Neural cell (in vitro differentiated cells): ENCODE measurements at regions not wholly inside any gene's neighbourhood (a gene's known extent, or its start where the extent isn't known, plus 50 kb on each side); places are given as distances from the start of the nearest gene placed in this dataset.

ENCODE experiments used
- H2AFZ ChIP-seq: fragments of 200-600, 300-800 bp; sonication (generic), shearing (Covaris generic); 2 replicates; pipeline ENCODE4 v1.6.0; 2014; ENCODE audit warnings: low read depth, mild to moderate bottlenecking, antibody characterized with exemption, low read length, moderate library complexity
- H3F3A ChIP-seq: fragments of 200-600 bp; shearing (Covaris generic); 2 replicates; pipeline ENCODE4 v1.6.1; 2016; ENCODE audit warnings: mild to moderate bottlenecking, moderate library complexity, mixed read lengths, antibody characterized with exemption, low read length; ENCODE audit not compliant: insufficient read depth, poor library complexity, severe bottlenecking
- H3K27ac ChIP-seq: fragments of 200-600, 300-800 bp; sonication (generic), shearing (Covaris generic); 2 replicates; pipeline ENCODE4 v1.5.1; 2014; ENCODE audit warnings: mild to moderate bottlenecking, low read length, moderate library complexity
- H3K27me3 ChIP-seq: fragments of 300-800, 200-600 bp; sonication (generic), shearing (Covaris generic); 2 replicates; pipeline ENCODE4 v1.6.0; 2014; ENCODE audit warnings: mild to moderate bottlenecking, low read depth, low read length, moderate library complexity; ENCODE audit not compliant: insufficient read depth
- H3K36me3 ChIP-seq: fragments of 300-800, 200-600 bp; sonication (generic), shearing (Covaris generic); 2 replicates; pipeline ENCODE4 v1.5.1; 2014; ENCODE audit warnings: mild to moderate bottlenecking, antibody characterized with exemption, low read length, moderate library complexity; ENCODE audit not compliant: insufficient read depth
- H3K4me2 ChIP-seq: fragments of 300-800, 200-600 bp; sonication (generic), shearing (Covaris generic); 2 replicates; pipeline ENCODE4 v1.6.0; 2014; ENCODE audit warnings: mild to moderate bottlenecking, low read length
- H3K4me3 ChIP-seq: fragments of 300-800, 200-600 bp; sonication (generic), shearing (Covaris generic); 2 replicates; pipeline ENCODE4 v1.5.1; 2014; ENCODE audit warnings: mild to moderate bottlenecking, low read length, moderate library complexity
- H3K79me2 ChIP-seq: fragments of 200-600 bp; shearing (Covaris generic); replicated peaks from 2 replicates; pipeline ENCODE4 v1.6.0; 2014; ENCODE audit warnings: mild to moderate bottlenecking, low read length, moderate library complexity; ENCODE audit not compliant: insufficient read depth
- H3K9ac ChIP-seq: fragments of 300-800, 200-600 bp; sonication (generic), shearing (Covaris generic); 2 replicates; pipeline ENCODE4 v1.6.1; 2016; ENCODE audit warnings: mild to moderate bottlenecking, low read length, mixed read lengths
- H3K9me2 ChIP-seq: fragments of 200-600 bp; shearing (Covaris generic); 2 replicates; pipeline ENCODE4 v1.6.1; 2016; ENCODE audit warnings: mild to moderate bottlenecking, low read length, mixed read lengths; ENCODE audit not compliant: insufficient read depth
- H3K9me3 ChIP-seq: fragments of 200-600, 300-800 bp; sonication (generic), shearing (Covaris generic); 2 replicates; pipeline ENCODE4 v1.6.1; 2016; ENCODE audit warnings: mild to moderate bottlenecking, mixed run types, low read length, moderate library complexity, mixed read lengths
- H4K20me1 ChIP-seq: fragments of 200-600 bp; shearing (Covaris generic); 2 replicates; pipeline ENCODE4 v1.6.1; 2016; ENCODE audit warnings: mild to moderate bottlenecking, mixed run types; ENCODE audit not compliant: insufficient read depth
- EP300 ChIP-seq: fragments of 450-650 bp; conservative IDR thresholded peaks from 2 replicates; pipeline ENCODE4 v1.6.1; 2014; ENCODE audit warnings: antibody characterized with exemption, mild to moderate bottlenecking, moderate library complexity; ENCODE audit not compliant: poor library complexity, severe bottlenecking
- EZH2 ChIP-seq: fragments of 200-600, 300-800 bp; shearing (Covaris generic), sonication (generic); IDR thresholded peaks from 2 replicates; pipeline ENCODE4 v1.6.1; 2014; ENCODE audit warnings: antibody characterized with exemption, low read length, borderline replicate concordance, mild to moderate bottlenecking; ENCODE audit not compliant: insufficient read depth, poor library complexity, severe bottlenecking
- MXI1 ChIP-seq: fragments of 450-650 bp; conservative IDR thresholded peaks from 2 replicates; pipeline ENCODE4 v1.6.1; 2014; ENCODE audit warnings: antibody characterized with exemption, mild to moderate bottlenecking; ENCODE audit not compliant: poor library complexity, severe bottlenecking
- POLR2AphosphoS5 ChIP-seq: IDR thresholded peaks from 2 replicates; pipeline ENCODE4 v1.6.1; 2012
- RAD21 ChIP-seq: fragments of 450-650 bp; conservative IDR thresholded peaks from 2 replicates; pipeline ENCODE4 v1.6.1; 2014; ENCODE audit warnings: antibody characterized with exemption, mild to moderate bottlenecking, moderate library complexity
- SMC3 ChIP-seq: fragments of 450-650 bp; conservative IDR thresholded peaks from 2 replicates; pipeline ENCODE4 v1.6.1; 2014; ENCODE audit warnings: antibody characterized with exemption, mild to moderate bottlenecking, moderate library complexity; ENCODE audit not compliant: poor library complexity
- TAF1 ChIP-seq: IDR thresholded peaks from 2 replicates; pipeline ENCODE4 v1.6.1; 2012; ENCODE audit warnings: low read depth
- TF ChIP-seq, protein P1 (sequence below): fragments of 450-650 bp; IDR thresholded peaks from 2 replicates; pipeline ENCODE4 v1.5.1; 2014; ENCODE audit warnings: antibody characterized with exemption, mild to moderate bottlenecking, moderate library complexity; ENCODE audit not compliant: poor library complexity, severe bottlenecking
- TF ChIP-seq, protein P2 (sequence below): IDR thresholded peaks from 2 replicates; pipeline ENCODE4 v1.6.1; 2012; ENCODE audit warnings: borderline replicate concordance

DNA sequence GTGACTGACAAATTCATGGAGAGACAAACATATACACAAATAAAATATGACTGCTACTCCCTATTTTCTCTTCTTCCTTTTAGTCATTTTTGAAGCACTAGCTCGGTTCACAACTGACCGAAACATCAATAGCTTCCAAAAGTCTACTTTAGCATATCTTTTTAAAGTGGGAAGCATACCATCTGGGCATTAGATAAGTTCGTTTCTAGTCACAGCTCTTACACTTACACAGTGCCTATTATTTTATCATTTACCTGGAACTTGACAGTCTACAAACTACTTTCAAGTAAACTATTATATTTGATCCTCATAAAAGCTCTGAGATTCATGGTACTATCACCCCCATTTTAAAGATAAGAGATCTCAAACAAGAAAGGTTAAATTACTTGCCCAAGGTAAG lies 458.5 kb downstream of the LMO7 start:
- Histone ChIP-seq H4K20me1 (no peaks in the 10 kb centered on the region), H2AFZ (no peak overlapping the region), H3K27me3 (no peaks in the 10 kb centered on the region), H3F3A (no peaks in the 10 kb centered on the region), H3K36me3 (no peaks in the 10 kb centered on the region), H3K27ac (no peak overlapping the region), H3K79me2 (no peaks in the 10 kb centered on the region), H3K9ac (no peak overlapping the region), H3K9me3 (no peaks in the 10 kb centered on the region), H3K9me2 (no peaks in the 10 kb centered on the region), H3K4me2 (no peak overlapping the region), H3K4me3 (no peak overlapping the region)
- TF ChIP-seq RAD21 (no peak), MXI1 (no peak), EP300 (no peak), POLR2AphosphoS5 (no peak), SMC3 (no peak), TAF1 (no peak), EZH2 (no peak)
- TF ChIP-seq, protein P1, sequence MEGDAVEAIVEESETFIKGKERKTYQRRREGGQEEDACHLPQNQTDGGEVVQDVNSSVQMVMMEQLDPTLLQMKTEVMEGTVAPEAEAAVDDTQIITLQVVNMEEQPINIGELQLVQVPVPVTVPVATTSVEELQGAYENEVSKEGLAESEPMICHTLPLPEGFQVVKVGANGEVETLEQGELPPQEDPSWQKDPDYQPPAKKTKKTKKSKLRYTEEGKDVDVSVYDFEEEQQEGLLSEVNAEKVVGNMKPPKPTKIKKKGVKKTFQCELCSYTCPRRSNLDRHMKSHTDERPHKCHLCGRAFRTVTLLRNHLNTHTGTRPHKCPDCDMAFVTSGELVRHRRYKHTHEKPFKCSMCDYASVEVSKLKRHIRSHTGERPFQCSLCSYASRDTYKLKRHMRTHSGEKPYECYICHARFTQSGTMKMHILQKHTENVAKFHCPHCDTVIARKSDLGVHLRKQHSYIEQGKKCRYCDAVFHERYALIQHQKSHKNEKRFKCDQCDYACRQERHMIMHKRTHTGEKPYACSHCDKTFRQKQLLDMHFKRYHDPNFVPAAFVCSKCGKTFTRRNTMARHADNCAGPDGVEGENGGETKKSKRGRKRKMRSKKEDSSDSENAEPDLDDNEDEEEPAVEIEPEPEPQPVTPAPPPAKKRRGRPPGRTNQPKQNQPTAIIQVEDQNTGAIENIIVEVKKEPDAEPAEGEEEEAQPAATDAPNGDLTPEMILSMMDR = no peak
- TF ChIP-seq, protein P2, sequence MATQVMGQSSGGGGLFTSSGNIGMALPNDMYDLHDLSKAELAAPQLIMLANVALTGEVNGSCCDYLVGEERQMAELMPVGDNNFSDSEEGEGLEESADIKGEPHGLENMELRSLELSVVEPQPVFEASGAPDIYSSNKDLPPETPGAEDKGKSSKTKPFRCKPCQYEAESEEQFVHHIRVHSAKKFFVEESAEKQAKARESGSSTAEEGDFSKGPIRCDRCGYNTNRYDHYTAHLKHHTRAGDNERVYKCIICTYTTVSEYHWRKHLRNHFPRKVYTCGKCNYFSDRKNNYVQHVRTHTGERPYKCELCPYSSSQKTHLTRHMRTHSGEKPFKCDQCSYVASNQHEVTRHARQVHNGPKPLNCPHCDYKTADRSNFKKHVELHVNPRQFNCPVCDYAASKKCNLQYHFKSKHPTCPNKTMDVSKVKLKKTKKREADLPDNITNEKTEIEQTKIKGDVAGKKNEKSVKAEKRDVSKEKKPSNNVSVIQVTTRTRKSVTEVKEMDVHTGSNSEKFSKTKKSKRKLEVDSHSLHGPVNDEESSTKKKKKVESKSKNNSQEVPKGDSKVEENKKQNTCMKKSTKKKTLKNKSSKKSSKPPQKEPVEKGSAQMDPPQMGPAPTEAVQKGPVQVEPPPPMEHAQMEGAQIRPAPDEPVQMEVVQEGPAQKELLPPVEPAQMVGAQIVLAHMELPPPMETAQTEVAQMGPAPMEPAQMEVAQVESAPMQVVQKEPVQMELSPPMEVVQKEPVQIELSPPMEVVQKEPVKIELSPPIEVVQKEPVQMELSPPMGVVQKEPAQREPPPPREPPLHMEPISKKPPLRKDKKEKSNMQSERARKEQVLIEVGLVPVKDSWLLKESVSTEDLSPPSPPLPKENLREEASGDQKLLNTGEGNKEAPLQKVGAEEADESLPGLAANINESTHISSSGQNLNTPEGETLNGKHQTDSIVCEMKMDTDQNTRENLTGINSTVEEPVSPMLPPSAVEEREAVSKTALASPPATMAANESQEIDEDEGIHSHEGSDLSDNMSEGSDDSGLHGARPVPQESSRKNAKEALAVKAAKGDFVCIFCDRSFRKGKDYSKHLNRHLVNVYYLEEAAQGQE = no peak

DNA sequence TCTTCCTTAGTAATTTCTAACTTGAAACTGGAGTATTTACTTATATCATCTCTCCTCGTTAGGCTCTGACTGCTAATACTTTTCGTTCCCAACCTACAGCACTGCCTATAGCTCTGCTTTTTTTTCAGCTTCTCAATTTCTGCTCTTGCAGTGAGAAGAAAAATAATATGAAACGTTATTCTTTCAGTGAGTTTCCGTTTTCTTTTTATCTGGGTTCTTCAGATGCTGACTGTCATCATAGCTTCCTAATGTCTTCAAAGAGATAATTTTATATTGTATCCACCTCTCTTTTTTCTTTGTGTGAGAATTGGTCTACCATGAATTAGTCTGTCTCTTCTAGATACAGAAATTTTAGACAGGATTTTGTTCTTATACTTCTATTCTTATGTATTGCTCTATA lies 454.9 kb downstream of the LMO7 start:
- Histone ChIP-seq H2AFZ (no peak overlapping the region), H3K9me2 (no peaks in the 10 kb centered on the region), H4K20me1 (no peaks in the 10 kb centered on the region), H3F3A (no peaks in the 10 kb centered on the region), H3K4me3 (no peak overlapping the region), H3K36me3 (no peaks in the 10 kb centered on the region), H3K27me3 (no peaks in the 10 kb centered on the region), H3K79me2 (no peaks in the 10 kb centered on the region), H3K9me3 (peaks cover 3% of the 10 kb centered on the region), H3K4me2 (no peak overlapping the region), H3K9ac (no peak overlapping the region), H3K27ac (no peak overlapping the region)
- no peak for TF ChIP-seq MXI1
- TF ChIP-seq POLR2AphosphoS5 = no peak
- no peak for TF ChIP-seq RAD21
- no peak for TF ChIP-seq EP300
- TF ChIP-seq, protein P1 = no peak
- TF ChIP-seq, protein P2 = no peak
- TF ChIP-seq SMC3 = no peak
- no peak for TF ChIP-seq TAF1
- TF ChIP-seq EZH2 = no peak
